T-helper 1 cell treated with Interleukin-12 subunit alpha and Interleukin-12 subunit beta and Interleukin-4 antibody, amounts not matched to agents 30 μg/mL and 1 μg/mL, for 36 hours (primary cell): ENCODE measurements at regions not wholly inside any gene's neighbourhood (a gene's known extent, or its start where the extent isn't known, plus 50 kb on each side); places are given as distances from the start of the nearest gene placed in this dataset.
"Not testable (repeated sequence)": the region's sequence is repeated elsewhere in the genome, so short reads cannot be mapped to it uniquely, and the experiment has no call there.

Source experiments
- H3K27ac Mint-ChIP-seq: one replicate; pipeline ENCODE4 v1.8.0; 2021; ENCODE audit warnings: mild to moderate bottlenecking, mixed read lengths
- H3K27me3 Mint-ChIP-seq: one replicate; pipeline ENCODE4 v1.8.0; 2021; ENCODE audit warnings: low read depth, mixed read lengths
- H3K36me3 Mint-ChIP-seq: one replicate; pipeline ENCODE4 v1.8.0; 2021; ENCODE audit warnings: low read depth, mixed read lengths
- H3K4me1 Mint-ChIP-seq: one replicate; pipeline ENCODE4 v1.8.0; 2021; ENCODE audit warnings: low read depth, mixed read lengths
- H3K4me3 Mint-ChIP-seq: one replicate; pipeline ENCODE4 v1.8.0; 2021; ENCODE audit warnings: mild to moderate bottlenecking, moderate library complexity, mixed read lengths
- H3K9me3 Mint-ChIP-seq: one replicate; pipeline ENCODE4 v1.8.0; 2021; ENCODE audit warnings: mixed read lengths

DNA sequence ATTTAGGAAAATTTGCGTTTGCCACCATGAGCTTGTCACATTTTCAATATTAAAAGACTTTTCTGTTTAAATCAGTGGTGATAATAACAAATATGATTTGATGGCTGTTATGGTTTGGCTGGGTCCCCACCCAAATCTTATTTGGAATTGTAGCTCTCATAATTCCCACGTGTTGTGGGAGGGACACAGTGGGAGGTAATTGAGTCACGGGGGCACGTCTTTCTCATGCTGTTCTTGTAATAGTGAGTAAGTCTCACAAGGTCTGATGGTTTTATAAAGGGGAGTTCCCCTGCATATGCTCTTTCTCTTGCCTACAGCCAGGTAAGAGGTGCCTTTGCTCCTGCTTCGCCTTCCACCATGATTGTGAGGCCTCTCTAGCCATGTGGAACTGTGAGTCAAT is 83.4 kb upstream of the RGPD4 start:
- H3K27ac Mint-ChIP-seq, result no peak overlapping the region
- no peak overlapping the region for H3K4me3 Mint-ChIP-seq
- no peaks in the 10 kb centered on the region for H3K4me1 Mint-ChIP-seq
- no peaks in the 10 kb centered on the region for H3K27me3 Mint-ChIP-seq
- H3K36me3 Mint-ChIP-seq, result no peaks in the 10 kb centered on the region
- H3K9me3 Mint-ChIP-seq, result no peaks in the 10 kb centered on the region

DNA sequence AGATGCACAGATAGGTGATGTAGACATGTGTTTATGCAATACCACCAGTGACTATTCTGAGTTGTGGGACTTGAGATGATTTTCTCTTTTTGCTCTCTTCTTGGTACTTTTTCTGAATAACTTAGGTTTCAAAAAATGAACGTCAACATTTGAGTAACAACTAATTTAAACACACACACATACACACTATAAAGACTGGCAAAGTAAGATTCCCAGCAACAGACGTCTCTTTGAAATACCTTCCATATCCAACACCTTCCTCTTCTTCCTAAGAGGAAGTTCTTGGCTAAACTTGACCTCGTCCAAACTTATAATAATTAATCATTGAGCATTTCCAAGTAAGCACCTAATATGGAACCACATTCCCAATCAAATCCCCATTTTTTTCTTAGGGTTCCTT is 81.6 kb upstream of the RGPD4 start:
- Mint-ChIP-seq H3K36me3 (no peaks in the 10 kb centered on the region), H3K27ac (no peak overlapping the region), H3K27me3 (no peaks in the 10 kb centered on the region), H3K9me3 (no peaks in the 10 kb centered on the region), H3K4me3 (no peak overlapping the region), H3K4me1 (no peaks in the 10 kb centered on the region)

DNA sequence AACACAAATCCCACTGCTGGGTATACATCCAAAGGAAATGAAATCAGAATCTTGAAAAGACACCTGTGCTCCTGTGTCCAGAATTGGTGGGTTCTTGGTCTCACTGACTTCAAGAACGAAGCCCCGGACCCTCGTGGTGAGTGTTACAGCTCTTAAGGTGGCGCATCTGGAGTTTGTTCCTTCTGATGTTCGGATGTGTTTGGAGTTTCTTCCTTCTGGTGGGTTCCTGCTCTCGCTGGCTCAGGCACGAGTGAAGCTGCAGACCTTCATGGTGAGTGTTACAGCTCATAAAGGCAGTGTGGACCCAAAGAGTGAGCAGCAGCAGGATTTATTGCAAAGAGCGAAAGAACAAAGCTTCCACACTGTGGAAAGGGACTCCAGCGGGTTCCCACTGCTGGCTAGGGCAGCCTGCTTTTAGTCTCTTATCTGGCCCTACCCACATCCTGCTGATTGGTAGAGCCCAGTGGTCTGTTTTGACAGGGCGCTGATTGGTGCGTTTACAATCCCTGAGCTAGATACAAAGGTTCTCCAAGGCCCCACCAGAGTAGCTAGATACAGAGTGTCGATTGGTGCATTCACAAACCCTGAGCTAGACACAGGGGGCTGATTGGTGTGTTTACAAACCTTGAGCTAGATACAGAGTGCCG is 80.0 kb upstream of the RGPD4 start:
- not testable (repeated sequence) for H3K27me3 Mint-ChIP-seq, H3K9me3 Mint-ChIP-seq, H3K27ac Mint-ChIP-seq, H3K4me1 Mint-ChIP-seq, H3K36me3 Mint-ChIP-seq, H3K4me3 Mint-ChIP-seq

DNA sequence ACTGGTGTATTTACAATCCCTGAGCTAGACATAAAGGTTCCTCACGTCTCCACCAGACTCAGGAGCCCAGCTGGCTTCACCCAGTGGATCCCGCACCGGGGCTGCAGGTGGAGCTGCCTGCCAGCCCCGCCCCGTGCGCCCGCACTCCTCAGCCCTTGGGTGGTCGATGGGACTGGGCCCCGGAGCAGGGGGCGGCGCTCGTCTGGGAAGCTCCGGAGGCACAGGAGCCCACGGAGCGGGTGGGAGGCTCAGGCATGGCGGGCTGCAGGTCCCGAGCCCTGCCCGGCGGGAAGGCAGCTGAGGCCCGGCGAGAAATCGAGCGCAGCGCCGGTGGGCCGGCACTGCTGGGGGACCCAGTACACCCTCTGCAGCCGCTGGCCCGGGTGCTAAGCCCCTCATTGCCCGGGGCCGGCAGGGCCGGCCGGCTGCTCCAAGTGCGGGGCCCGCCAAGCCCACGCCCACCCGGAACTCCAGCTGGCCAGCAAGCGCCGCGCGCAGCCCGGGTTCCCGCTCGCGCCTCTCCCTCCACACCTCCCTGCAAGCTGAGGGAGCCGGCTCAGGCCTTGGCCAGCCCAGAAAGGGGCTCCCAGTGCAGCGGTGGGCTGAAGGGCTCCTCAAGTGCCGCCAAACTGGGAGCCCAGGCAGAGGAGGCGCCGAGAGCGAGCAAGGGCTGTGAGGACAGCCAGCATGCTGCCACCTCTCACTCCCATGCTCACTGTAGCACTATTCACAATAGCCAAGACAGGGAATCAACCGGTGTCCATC is 79.3 kb upstream of the RGPD4 start:
- H3K9me3 Mint-ChIP-seq, H3K27me3 Mint-ChIP-seq, H3K4me3 Mint-ChIP-seq, H3K27ac Mint-ChIP-seq, H3K4me1 Mint-ChIP-seq, H3K36me3 Mint-ChIP-seq: not testable (repeated sequence)

DNA sequence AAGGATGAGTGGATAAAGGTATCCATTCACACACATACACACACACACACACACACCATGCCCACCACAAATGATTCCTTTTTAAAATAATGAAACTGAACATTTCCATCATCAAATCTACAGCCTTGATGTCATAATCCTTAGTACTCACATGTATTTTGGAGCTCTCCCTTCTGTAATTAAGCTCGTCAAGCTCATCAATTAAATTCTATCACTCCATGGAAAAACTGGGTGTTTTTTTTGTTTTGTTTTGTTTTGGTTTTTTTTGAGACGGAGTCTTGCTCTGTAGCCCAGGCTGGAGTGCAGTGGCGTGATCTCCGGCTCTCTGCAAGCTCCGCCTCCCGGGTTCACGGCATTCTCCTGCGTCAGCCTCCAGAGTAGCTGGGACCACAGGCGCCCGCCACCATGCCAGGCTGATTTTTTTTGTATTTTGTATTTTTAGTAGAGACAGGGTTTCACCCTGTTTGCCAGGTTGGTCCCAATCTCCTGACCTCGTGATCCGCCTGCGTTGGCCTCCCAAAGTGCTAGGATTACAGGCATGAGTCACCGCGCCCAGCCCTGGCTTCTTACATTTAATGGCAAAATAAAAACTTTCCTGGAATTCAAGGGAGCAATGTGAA is 78.6 kb upstream of the RGPD4 start:
- Mint-ChIP-seq H3K9me3 (no peaks in the 10 kb centered on the region), H3K36me3 (no peaks in the 10 kb centered on the region)

DNA sequence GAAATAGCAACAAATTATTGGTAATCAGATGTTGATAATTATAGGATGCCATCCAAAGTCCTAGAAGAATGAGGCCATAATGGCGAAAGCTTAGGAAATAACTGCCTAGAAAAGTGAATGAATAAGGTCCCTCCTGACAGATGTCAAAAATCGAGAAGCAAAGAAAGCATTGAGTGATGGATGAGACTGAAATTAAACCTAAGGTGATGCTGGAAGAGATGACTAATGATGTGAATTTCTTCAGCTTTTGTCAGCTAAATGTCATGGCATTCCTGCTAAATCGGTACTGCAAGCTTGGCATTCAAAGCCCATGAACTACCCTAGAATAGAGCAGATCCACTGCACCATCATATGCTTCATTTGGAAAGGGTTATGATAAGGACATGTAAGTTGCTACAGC is 74.8 kb upstream of the RGPD4 start:
- H3K9me3 Mint-ChIP-seq, result peaks cover 3% of the 10 kb centered on the region

More for the DNA sequence above, 78.6 kb upstream of the RGPD4 start:
- no peak overlapping the region for H3K27ac Mint-ChIP-seq
- H3K27me3 Mint-ChIP-seq, result no peaks in the 10 kb centered on the region
- H3K4me3 Mint-ChIP-seq, result no peak overlapping the region
- no peaks in the 10 kb centered on the region for H3K4me1 Mint-ChIP-seq

DNA sequence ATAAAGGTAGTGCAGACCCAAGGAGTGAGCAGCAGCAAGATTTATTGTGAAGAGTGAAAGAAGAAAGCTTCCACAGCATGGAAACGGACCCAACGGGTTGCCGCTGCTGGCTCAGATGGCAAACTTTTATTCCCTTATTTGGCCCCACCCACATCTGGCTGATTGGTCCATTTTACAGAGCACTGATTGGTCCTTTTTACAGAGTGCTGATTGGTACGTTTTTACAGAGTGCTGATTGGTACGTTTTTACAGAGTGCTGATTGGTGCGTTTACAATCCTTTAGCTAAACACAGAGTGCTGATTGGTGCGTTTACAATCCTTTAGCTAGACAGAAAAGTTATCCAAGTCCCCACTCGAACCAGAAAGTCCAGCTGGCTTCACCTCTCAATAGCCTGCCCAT is 72.9 kb upstream of the RGPD4 start:
- H3K27me3 Mint-ChIP-seq, H3K9me3 Mint-ChIP-seq, H3K27ac Mint-ChIP-seq: not testable (repeated sequence)

More for the DNA sequence above, 74.8 kb upstream of the RGPD4 start:
- Mint-ChIP-seq H3K27me3 (no peaks in the 10 kb centered on the region), H3K4me1 (no peaks in the 10 kb centered on the region), H3K27ac (no peak overlapping the region), H3K4me3 (no peak overlapping the region), H3K36me3 (no peaks in the 10 kb centered on the region)

DNA sequence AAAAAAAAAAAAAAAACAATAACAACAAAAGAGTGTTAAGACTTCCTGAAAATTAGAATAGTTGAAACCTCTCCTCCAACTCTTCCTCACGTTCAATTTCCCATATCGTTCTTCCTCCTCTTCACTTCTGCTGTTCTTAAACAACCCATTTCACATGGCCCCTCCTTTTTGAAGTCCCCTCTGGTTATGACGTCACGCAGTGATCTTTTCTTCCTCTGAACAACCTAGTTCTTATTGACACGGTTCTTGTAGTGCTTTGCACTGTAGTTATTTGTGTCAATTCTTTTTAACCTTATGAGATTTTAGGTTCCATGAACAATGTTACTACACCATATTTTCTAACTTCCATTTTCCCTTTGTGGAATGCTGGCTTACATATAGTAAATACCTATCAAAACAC is 69.5 kb upstream of the RGPD4 start:
- Mint-ChIP-seq H3K9me3 (peaks cover 7% of the 10 kb centered on the region), H3K4me3 (no peak overlapping the region), H3K27ac (no peak overlapping the region), H3K4me1 (no peaks in the 10 kb centered on the region), H3K36me3 (no peaks in the 10 kb centered on the region), H3K27me3 (no peaks in the 10 kb centered on the region)

More for the DNA sequence above, 72.9 kb upstream of the RGPD4 start:
- H3K36me3 Mint-ChIP-seq, H3K4me3 Mint-ChIP-seq, H3K4me1 Mint-ChIP-seq: not testable (repeated sequence)

DNA sequence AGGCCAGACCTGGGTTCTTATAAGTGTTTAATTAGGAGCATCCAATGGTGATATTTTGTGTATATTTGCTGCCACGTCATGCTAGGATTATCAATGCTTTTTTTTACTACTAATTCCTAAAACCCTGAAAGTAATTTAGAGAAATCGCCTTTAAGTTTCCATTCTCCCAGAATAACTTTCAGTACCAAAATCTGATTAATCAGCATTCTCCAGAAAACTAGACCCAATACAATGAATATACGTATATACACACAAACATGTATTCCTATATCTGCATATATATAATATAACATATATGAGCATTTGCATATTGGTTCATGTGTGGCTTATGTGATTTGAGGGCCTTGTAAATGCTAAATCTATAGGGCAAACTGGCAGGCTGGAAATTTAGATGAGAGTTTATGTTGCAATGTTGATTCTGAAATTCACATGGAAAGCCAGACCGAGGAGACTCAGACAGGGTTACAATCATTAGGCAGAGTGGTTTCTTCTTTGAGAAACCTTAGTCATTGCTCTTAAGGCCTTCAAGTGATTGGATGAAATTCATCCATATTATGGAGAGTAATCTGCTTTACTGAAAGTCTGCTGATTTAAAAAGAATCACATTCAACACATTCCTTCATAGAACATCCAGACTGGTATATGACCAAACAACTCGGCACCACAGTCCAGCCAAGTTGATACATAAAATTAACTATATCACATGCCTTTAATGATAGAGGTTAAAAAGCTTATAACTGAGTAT is 65.9 kb upstream of the RGPD4 start:
- Mint-ChIP-seq H3K27me3 (no peaks in the 10 kb centered on the region), H3K4me1 (no peaks in the 10 kb centered on the region), H3K4me3 (no peak overlapping the region), H3K36me3 (no peaks in the 10 kb centered on the region), H3K27ac (no peak overlapping the region), H3K9me3 (peaks cover 5% of the 10 kb centered on the region)

DNA sequence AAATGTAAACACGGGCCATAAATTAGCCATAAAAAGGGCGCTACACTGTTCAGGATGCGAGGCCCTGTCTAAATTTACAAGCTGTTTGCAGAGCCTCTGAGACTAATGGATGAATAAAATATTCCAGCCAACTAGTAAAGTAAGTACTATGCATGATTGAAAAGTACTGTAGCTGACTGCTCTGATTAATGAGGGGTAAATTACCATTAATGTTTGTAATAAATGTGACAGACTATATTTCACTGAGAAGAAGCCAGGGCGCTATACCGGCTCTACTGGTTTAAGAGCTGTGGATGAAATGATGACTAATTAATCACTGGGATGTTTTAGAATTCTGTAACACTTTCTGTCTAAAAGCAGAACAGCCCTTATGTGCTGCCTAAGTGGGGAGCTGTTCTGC is 54.3 kb upstream of the RGPD4 start:
- no peaks in the 10 kb centered on the region for H3K4me1 Mint-ChIP-seq
- no peaks in the 10 kb centered on the region for H3K36me3 Mint-ChIP-seq
- no peaks in the 10 kb centered on the region for H3K27me3 Mint-ChIP-seq
- no peak overlapping the region for H3K4me3 Mint-ChIP-seq
- H3K27ac Mint-ChIP-seq, result no peak overlapping the region
- H3K9me3 Mint-ChIP-seq, result no peaks in the 10 kb centered on the region

DNA sequence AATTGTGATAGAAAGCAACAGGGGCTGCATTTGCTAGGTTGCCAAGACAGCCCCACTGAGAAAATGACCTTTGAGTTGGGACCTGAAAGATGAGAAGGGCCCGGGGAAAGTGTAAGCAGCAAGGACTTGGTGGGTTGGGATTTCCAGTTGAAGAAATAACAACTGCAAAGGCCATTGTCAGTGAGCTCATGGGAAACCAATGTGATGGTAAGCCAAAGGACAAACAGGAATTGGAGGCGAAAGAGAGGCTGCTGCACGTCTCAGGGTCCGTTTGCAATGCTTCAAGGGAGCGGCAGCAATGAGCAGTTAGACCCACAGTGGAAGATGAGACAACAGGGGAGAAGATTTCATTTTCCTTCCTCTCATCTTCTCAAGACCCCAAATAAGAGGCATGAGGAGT is 51.5 kb upstream of the RGPD4 start:
- no peaks in the 10 kb centered on the region for H3K9me3 Mint-ChIP-seq
- no peak overlapping the region for H3K4me3 Mint-ChIP-seq
- no peaks in the 10 kb centered on the region for H3K4me1 Mint-ChIP-seq
- no peaks in the 10 kb centered on the region for H3K36me3 Mint-ChIP-seq
- H3K27me3 Mint-ChIP-seq, result no peaks in the 10 kb centered on the region
- no peak overlapping the region for H3K27ac Mint-ChIP-seq

DNA sequence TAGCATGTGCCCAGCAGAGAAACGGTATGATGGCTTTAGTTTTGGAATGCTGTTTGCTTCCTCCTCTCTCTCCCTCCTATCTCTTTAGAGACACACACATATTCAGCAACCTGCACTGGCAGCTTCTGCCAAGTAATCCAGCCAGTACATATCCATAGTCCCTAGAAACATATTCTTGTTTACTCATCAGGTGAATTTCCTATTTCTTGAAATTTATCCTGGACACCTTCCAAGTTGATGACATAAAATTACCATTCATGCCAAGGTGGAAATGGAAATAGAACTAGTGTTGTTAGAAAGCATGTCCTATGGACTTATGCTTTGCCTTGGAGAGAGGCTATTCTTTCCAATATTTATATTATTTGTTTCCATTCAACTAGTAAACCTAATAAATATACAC is 50.9 kb upstream of the RGPD4 start:
- no peak overlapping the region for H3K27ac Mint-ChIP-seq
- no peak overlapping the region for H3K4me3 Mint-ChIP-seq
- no peaks in the 10 kb centered on the region for H3K27me3 Mint-ChIP-seq
- H3K4me1 Mint-ChIP-seq, result no peaks in the 10 kb centered on the region
- no peaks in the 10 kb centered on the region for H3K9me3 Mint-ChIP-seq
- no peaks in the 10 kb centered on the region for H3K36me3 Mint-ChIP-seq

DNA sequence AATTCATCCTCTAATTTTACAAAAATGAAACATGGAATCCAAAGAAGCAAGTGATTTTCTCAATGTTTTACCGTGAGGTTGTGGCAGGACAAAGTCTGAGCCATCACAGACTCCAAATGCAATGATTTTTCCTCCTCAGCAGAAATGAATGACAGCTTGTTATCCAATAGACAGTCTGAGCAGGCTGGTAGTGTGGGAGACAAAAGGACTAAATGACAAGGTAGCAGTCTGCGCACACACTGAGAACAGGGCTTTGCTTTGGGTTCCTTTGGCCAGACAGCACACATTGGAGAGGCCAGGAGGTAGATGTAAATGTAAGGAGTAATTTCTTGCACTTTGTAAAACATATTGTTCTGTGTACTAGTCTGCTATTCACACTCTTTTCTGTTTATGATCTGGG is 50.3 kb upstream of the RGPD4 start:
- H3K27ac Mint-ChIP-seq, result no peak overlapping the region
- H3K4me1 Mint-ChIP-seq, result no peaks in the 10 kb centered on the region
- no peaks in the 10 kb centered on the region for H3K27me3 Mint-ChIP-seq
- H3K4me3 Mint-ChIP-seq, result no peak overlapping the region
- no peaks in the 10 kb centered on the region for H3K9me3 Mint-ChIP-seq
- no peaks in the 10 kb centered on the region for H3K36me3 Mint-ChIP-seq
